K562 (cell line): ENCODE measurements at regions not wholly inside any gene's neighbourhood (a gene's known extent, or its start where the extent isn't known, plus 50 kb on each side); places are given as distances from the start of the nearest gene placed in this dataset.

Source experiments
- ATAC-seq: fragments of 200-7000 bp; cut with Tn5 transposase; 3 replicates; pipeline ENCODE4 v1.9.1; 2020; ENCODE audit warnings: moderate library complexity
- BruUV-seq: library from RNA; stranded (reverse); fragments of 400-500 nt; replicated peaks from 2 replicates; lab custom pipeline; 2021; lab: Mats Ljungman, UMichigan
- CTCF ChIA-PET: fragments of 300-600 bp; formaldehyde crosslinking; extraction: SDS; loops from one replicate; lab custom pipeline; 2021; ENCODE audit warnings: low intra/inter-chr PET ratio; lab: Yijun Ruan, JAX
- POLR2A ChIA-PET: fragments of 300-600, 350-650 bp; sonication (Branson Sonifier 250); formaldehyde crosslinking; extraction: SDS; loops from one replicate; lab custom pipeline; 2021; ENCODE audit warnings: antibody characterized with exemption, inconsistent platforms; lab: Yijun Ruan, JAX
- DNase-seq, 4 experiments: peaks; one replicate each; pipeline versions ENCODE4 v3.0.0 to v3.0.0-alpha.2; 2011 to 2018; ENCODE audit warnings: low spot score in 3 of 4, mixed read lengths in 3 of 4; ENCODE audit errors: extremely low read depth in 1 of 4
- FAIRE-seq: peaks from 2 replicates; lab custom pipeline; 2011; peaks lifted over from hg19 to GRCh38; lab: Jason Lieb, UNC
- H2AFZ ChIP-seq: 2 replicates; pipeline ENCODE4 v1.6.0; 2011; ENCODE audit warnings: low read depth, low read length, control low read depth, inconsistent platforms
- H3K27ac ChIP-seq: fragments of 200-600 bp; 3 replicates; pipeline ENCODE4 v1.8.0; 2011; ENCODE audit warnings: low read depth, mild to moderate bottlenecking, control low read depth, inconsistent platforms, low read length, moderate library complexity, mixed read lengths; ENCODE audit errors: extremely low read depth
- H3K27me3 ChIP-seq, 2 experiments: fragments of 300-600 bp in 1 of 2; 2 replicates in 1 of 2; 3 replicates in 1 of 2; pipeline versions ENCODE4 v1.6.0 to v1.8.0; 2011; ENCODE audit warnings: inconsistent platforms in 2 of 2, low read length in 2 of 2, mild to moderate bottlenecking in 1 of 2, mixed read lengths in 1 of 2, moderate library complexity in 1 of 2; ENCODE audit not compliant: control insufficient read depth in 2 of 2, insufficient read depth in 2 of 2
- H3K36me3 ChIP-seq: fragments of 300-600 bp; 3 replicates; pipeline ENCODE4 v1.8.0; 2011; ENCODE audit warnings: mild to moderate bottlenecking, low read length, inconsistent platforms; ENCODE audit not compliant: control insufficient read depth, insufficient read depth
- H3K4me1 ChIP-seq, 2 experiments: fragments of 200-600 bp in 1 of 2; replicated peaks in 1 of 2; 2 replicates in 1 of 2; 3 replicates in 1 of 2; pipeline versions ENCODE4 v1.5.1 to v1.8.0; 2011; ENCODE audit warnings: inconsistent platforms in 2 of 2, low read length in 2 of 2, mild to moderate bottlenecking in 1 of 2, mixed read lengths in 1 of 2, moderate library complexity in 1 of 2; ENCODE audit not compliant: control insufficient read depth in 2 of 2, insufficient read depth in 2 of 2
- H3K4me2 ChIP-seq: 2 replicates; pipeline ENCODE4 v1.6.1; 2011; ENCODE audit warnings: low read length, control low read depth, inconsistent platforms, mixed read lengths; ENCODE audit not compliant: insufficient read depth
- H3K4me3 ChIP-seq: fragments of 200-600 bp; sonication (generic), shearing (Covaris generic); 2 replicates; pipeline ENCODE4 v1.5.1; 2016; ENCODE audit warnings: control low read depth, inconsistent platforms
- H3K79me2 ChIP-seq: fragments of 200-600 bp; 3 replicates; pipeline ENCODE4 v1.8.0; 2011; ENCODE audit warnings: low read length, inconsistent platforms; ENCODE audit not compliant: control insufficient read depth, insufficient read depth
- H3K9ac ChIP-seq, 2 experiments: 2 replicates each; pipeline versions ENCODE4 v1.6.0 to v1.6.1; 2011; ENCODE audit warnings: low read depth in 2 of 2, low read length in 2 of 2, control low read depth in 1 of 2, inconsistent platforms in 1 of 2, mild to moderate bottlenecking in 1 of 2, mixed read lengths in 1 of 2; ENCODE audit not compliant: insufficient read depth in 1 of 2
- H3K9me1 ChIP-seq: one replicate; pipeline ENCODE4 v1.6.0; 2011; ENCODE audit warnings: inconsistent platforms, mild to moderate bottlenecking, low read length, moderate library complexity; ENCODE audit not compliant: control insufficient read depth, insufficient read depth
- H3K9me3 ChIP-seq: replicated peaks from 2 replicates; pipeline ENCODE4 v1.5.1; 2011; ENCODE audit warnings: low read depth, low read length, inconsistent platforms; ENCODE audit not compliant: control insufficient read depth, insufficient read depth
- H4K20me1 ChIP-seq: replicated peaks from 2 replicates; pipeline ENCODE4 v1.6.1; 2011; ENCODE audit warnings: low read length, inconsistent platforms, mixed read lengths; ENCODE audit not compliant: control insufficient read depth, insufficient read depth
- AFF1 ChIP-seq, 2 experiments: fragments of 450-650 bp; IDR thresholded peaks; 2 replicates each; pipeline ENCODE4 v1.6.1; 2018; ENCODE audit warnings: mild to moderate bottlenecking in 2 of 2, low read depth in 1 of 2; ENCODE audit not compliant: partially characterized antibody in 2 of 2
- ARID1B ChIP-seq: fragments of 450-650 bp; IDR thresholded peaks from 2 replicates; pipeline ENCODE4 v1.6.1; 2016; ENCODE audit warnings: antibody characterized with exemption, mild to moderate bottlenecking, inconsistent platforms
- CBFA2T2 ChIP-seq: fragments of 450-650 bp; conservative IDR thresholded peaks from 2 replicates; pipeline ENCODE4 v1.6.1; 2017; ENCODE audit warnings: mild to moderate bottlenecking
- RAD21 ChIP-seq, 2 experiments: fragments of 250-450 bp in 1 of 2; fragments of 450-650 bp in 1 of 2; sonication (Bioruptor Pico) in 1 of 2; formaldehyde crosslinking in 1 of 2; IDR thresholded peaks in 1 of 2; conservative IDR thresholded peaks in 1 of 2; 2 replicates each; pipeline versions ENCODE4 v1.4.0 to v1.8.0; 2020 to 2022; ENCODE audit warnings: mild to moderate bottlenecking in 2 of 2, moderate library complexity in 1 of 2
- ZNF699 ChIP-seq: fragments of 250-450 bp; sonication (Bioruptor Pico); IDR thresholded peaks from 2 replicates; pipeline ENCODE4 v1.8.0; 2021; ENCODE audit warnings: mild to moderate bottlenecking, moderate library complexity; ENCODE audit not compliant: insufficient replicate concordance
- in situ Hi-C: fragments of 300-500 bp; cut with MboI; formaldehyde crosslinking; loops from 4 replicates; pipeline ENCODE4 v1.15.0; 2018; ENCODE audit warnings: inconsistent platforms, mixed read lengths
- intact Hi-C: fragments of 100-400 bp; cut with micrococcal nuclease; formaldehyde crosslinking; loops from 2 replicates; pipeline ENCODE4 v1.14.2; 2022
- TF ChIP-seq, protein P1 (sequence below), 3 experiments: IDR thresholded peaks in 2 of 3; conservative IDR thresholded peaks in 1 of 3; 2 replicates each; pipeline ENCODE4 v1.5.1; 2011 to 2012; ENCODE audit warnings: low read length in 3 of 3, mild to moderate bottlenecking in 3 of 3, control low read depth in 2 of 3, improper control_type of control experiment in 1 of 3, inconsistent platforms in 1 of 3, low read depth in 1 of 3, mixed read lengths in 1 of 3, moderate library complexity in 1 of 3; ENCODE audit not compliant: insufficient read depth in 2 of 3

- peak; percentile 22; the same call in 1 of the 2 replicates for TF ChIP-seq ARID1B
- no peak for TF ChIP-seq AFF1 (IDR thresholded peaks at IDR 0.05; ENCODE audit: low read depth in 1 of 2, partially characterized antibody in 2 of 2)
- TF ChIP-seq ZNF699 (CRISPR knock-in tag), result no peak
Measured at GRCh38 chr12:83265808-83266207, 579.1 kb downstream of the TMTC2 start (continued).

DNA sequence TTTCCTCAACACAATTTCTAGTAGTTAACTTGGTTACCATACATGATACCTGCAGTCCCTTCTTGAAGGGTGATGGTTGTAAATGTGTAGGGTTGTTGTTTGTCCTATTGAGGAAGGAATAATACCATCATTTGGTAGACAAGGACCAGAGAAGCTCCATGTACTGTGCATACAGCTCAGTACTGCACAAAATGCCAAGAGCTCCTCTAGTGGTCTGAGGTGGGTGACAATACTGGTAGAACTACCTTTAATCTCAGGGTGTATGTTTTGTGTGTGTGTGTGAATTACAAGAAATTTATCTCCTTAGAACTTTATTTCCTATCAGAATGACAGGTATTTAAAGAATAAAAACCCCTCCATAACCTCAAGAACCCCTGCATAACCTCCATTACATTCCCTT is 575.3 kb downstream of the TMTC2 start:
- ATAC-seq (peak; percentile 89), DNase-seq (peak in 1 of 4 experiments; percentile 16), FAIRE-seq (no peak)
- H3K4me2 ChIP-seq, result no peak overlapping the region
- intact Hi-C loops (loop anchor here (10.0 kb wide), 1 partner anchor 123 kb away; no protein-coding TSS in a partner anchor), in situ Hi-C loops (no loop called here)
- no peaks in the 10 kb centered on the region; a peak in 1 of 5 replicates for H3K4me1 ChIP-seq
- TF ChIP-seq RAD21 (CRISPR knock-in tag; conservative IDR thresholded peaks at IDR 0.05 in 1 of 2, IDR thresholded peaks at IDR 0.05 in 1 of 2), result peak in 1 of 2 experiments; percentile 48; a peak in 2 of 4 replicates
- TF ChIP-seq CBFA2T2, result no peak
- TF ChIP-seq, protein P1, sequence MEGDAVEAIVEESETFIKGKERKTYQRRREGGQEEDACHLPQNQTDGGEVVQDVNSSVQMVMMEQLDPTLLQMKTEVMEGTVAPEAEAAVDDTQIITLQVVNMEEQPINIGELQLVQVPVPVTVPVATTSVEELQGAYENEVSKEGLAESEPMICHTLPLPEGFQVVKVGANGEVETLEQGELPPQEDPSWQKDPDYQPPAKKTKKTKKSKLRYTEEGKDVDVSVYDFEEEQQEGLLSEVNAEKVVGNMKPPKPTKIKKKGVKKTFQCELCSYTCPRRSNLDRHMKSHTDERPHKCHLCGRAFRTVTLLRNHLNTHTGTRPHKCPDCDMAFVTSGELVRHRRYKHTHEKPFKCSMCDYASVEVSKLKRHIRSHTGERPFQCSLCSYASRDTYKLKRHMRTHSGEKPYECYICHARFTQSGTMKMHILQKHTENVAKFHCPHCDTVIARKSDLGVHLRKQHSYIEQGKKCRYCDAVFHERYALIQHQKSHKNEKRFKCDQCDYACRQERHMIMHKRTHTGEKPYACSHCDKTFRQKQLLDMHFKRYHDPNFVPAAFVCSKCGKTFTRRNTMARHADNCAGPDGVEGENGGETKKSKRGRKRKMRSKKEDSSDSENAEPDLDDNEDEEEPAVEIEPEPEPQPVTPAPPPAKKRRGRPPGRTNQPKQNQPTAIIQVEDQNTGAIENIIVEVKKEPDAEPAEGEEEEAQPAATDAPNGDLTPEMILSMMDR (IDR thresholded peaks at IDR 0.05 in 2 of 3, conservative IDR thresholded peaks at IDR 0.05 in 1 of 3; ENCODE audit: insufficient read depth in 2 of 3, low read depth in 1 of 3, low read length in 3 of 3), result peak; percentile 9 to 23 (median 21); a peak in 1 of 6 replicates
- H3K9me3 ChIP-seq, result no peaks in the 10 kb centered on the region
- ChIA-PET CTCF (no interaction called here), POLR2A (no interaction called here)
- H3K27me3 ChIP-seq, result no peaks in the 10 kb centered on the region
- no peaks in the 10 kb centered on the region for H3K79me2 ChIP-seq
- no peak overlapping the region for H3K4me3 ChIP-seq
- BruUV-seq, result no TSS peak
- H3K27ac ChIP-seq, result no peak overlapping the region
- no peak overlapping the region for H3K9ac ChIP-seq
- no peaks in the 10 kb centered on the region for H3K36me3 ChIP-seq
- H2AFZ ChIP-seq, result no peak overlapping the region
- H4K20me1 ChIP-seq, result no peaks in the 10 kb centered on the region
- no peaks in the 10 kb centered on the region for H3K9me1 ChIP-seq
